GM12878 (cell line): ENCODE measurements at regions not wholly inside any gene's neighbourhood (a gene's known extent, or its start where the extent isn't known, plus 50 kb on each side); places are given as distances from the start of the nearest gene placed in this dataset.

Source experiments
- ATAC-seq: fragments of 200-7000 bp; cut with Tn5 transposase; 3 replicates; pipeline ENCODE4 v1.9.1; 2020; ENCODE audit warnings: mild to moderate bottlenecking, moderate library complexity
- BruUV-seq: library from RNA; stranded (reverse); fragments of 400-500 nt; replicated peaks from 2 replicates; lab custom pipeline; 2021; lab: Mats Ljungman, UMichigan
- CTCF ChIA-PET: fragments of 300-600 bp; sonication (Branson Sonifier 250); formaldehyde crosslinking; extraction: SDS; loops from one replicate; lab custom pipeline; 2021; ENCODE audit warnings: inconsistent platforms; lab: Yijun Ruan, JAX
- POLR2A ChIA-PET: fragments of 350-600 bp; formaldehyde crosslinking; extraction: SDS; loops from one replicate; lab custom pipeline; 2021; ENCODE audit warnings: inconsistent platforms; lab: Charles Lee
- RAD21 ChIA-PET: fragments of 300-600 bp; sonication (Branson Sonifier 250); formaldehyde crosslinking; loops from one replicate; lab custom pipeline; 2023; ENCODE audit warnings: antibody characterized with exemption; ENCODE audit not compliant: unreplicated experiment; lab: Charles Lee
- SMC1A ChIA-PET: fragments of 300-600 bp; sonication (Branson Sonifier 250); formaldehyde crosslinking; loops from one replicate; lab custom pipeline; 2023; ENCODE audit not compliant: unreplicated experiment, uncharacterized antibody; lab: Charles Lee
- DNase-seq: peaks from one replicate; pipeline ENCODE4 v3.0.0-alpha.2; 2011; ENCODE audit warnings: low read depth, low spot score
- FAIRE-seq: peaks from 3 replicates; lab custom pipeline; 2011; peaks lifted over from hg19 to GRCh38; lab: Jason Lieb, UNC
- H2AFZ ChIP-seq: 2 replicates; pipeline ENCODE4 v1.6.0; 2011; ENCODE audit warnings: low read depth, low read length, control low read depth; ENCODE audit not compliant: control insufficient read depth
- H3K27ac ChIP-seq: 2 replicates; pipeline ENCODE4 v1.5.1; 2011; ENCODE audit warnings: control low read depth; ENCODE audit not compliant: control insufficient read depth, insufficient read depth
- H3K27me3 ChIP-seq, 2 experiments: replicated peaks in 1 of 2; 2 replicates each; pipeline versions ENCODE4 v1.6.0 to v1.6.1; 2011; ENCODE audit warnings: low read length in 1 of 2; ENCODE audit not compliant: control insufficient read depth in 2 of 2, insufficient read depth in 2 of 2
- H3K36me3 ChIP-seq, 2 experiments: 2 replicates each; pipeline ENCODE4 v1.5.1; 2011; ENCODE audit warnings: low read length in 1 of 2; ENCODE audit not compliant: control insufficient read depth in 2 of 2, insufficient read depth in 2 of 2
- H3K4me1 ChIP-seq: 2 replicates; pipeline ENCODE4 v1.6.1; 2011; ENCODE audit warnings: mild to moderate bottlenecking, low read length, moderate library complexity, mixed read lengths; ENCODE audit not compliant: control insufficient read depth, insufficient read depth
- H3K4me2 ChIP-seq: 2 replicates; pipeline ENCODE4 v1.6.0; 2011; ENCODE audit warnings: control low read depth; ENCODE audit not compliant: control insufficient read depth, insufficient read depth
- H3K4me3 ChIP-seq: fragments of 200-600 bp; sonication (generic); 2 replicates; pipeline ENCODE4 v1.5.1; 2016
- H3K79me2 ChIP-seq: 2 replicates; pipeline ENCODE4 v1.6.0; 2011; ENCODE audit warnings: low read length; ENCODE audit not compliant: control insufficient read depth, insufficient read depth
- H3K9ac ChIP-seq: 2 replicates; pipeline ENCODE4 v1.8.0; 2011; ENCODE audit warnings: low read length, control low read depth, mixed read lengths; ENCODE audit not compliant: control insufficient read depth, insufficient read depth
- H3K9me3 ChIP-seq: replicated peaks from 3 replicates; pipeline ENCODE4 v1.5.1; 2011; ENCODE audit warnings: mild to moderate bottlenecking, low read length; ENCODE audit not compliant: control insufficient read depth, insufficient read depth
- H4K20me1 ChIP-seq: 2 replicates; pipeline ENCODE4 v1.6.0; 2011; ENCODE audit not compliant: control insufficient read depth, insufficient read depth
- ATF7 ChIP-seq: fragments of 450-650 bp; IDR thresholded peaks from 2 replicates; pipeline ENCODE4 v1.6.1; 2016; ENCODE audit warnings: low read depth, mild to moderate bottlenecking
- BRCA1 ChIP-seq: IDR thresholded peaks from 2 replicates; pipeline ENCODE4 v1.6.1; 2011; ENCODE audit warnings: low read depth, low read length, improper control_type of control experiment
- IKZF1 ChIP-seq: fragments of 450-650 bp; conservative IDR thresholded peaks from 2 replicates; pipeline ENCODE4 v1.6.1; 2017; ENCODE audit warnings: antibody characterized with exemption, mild to moderate bottlenecking
- IKZF2 ChIP-seq, 2 experiments: fragments of 450-650 bp; IDR thresholded peaks; 2 replicates each; pipeline ENCODE4 v1.6.1; 2017; ENCODE audit warnings: mild to moderate bottlenecking in 2 of 2, moderate library complexity in 2 of 2
- IRF4 ChIP-seq: IDR thresholded peaks from 2 replicates; pipeline ENCODE4 v1.6.1; 2011; ENCODE audit warnings: low read depth, low read length
- KDM1A ChIP-seq: fragments of 200-600 bp; sonication (generic); IDR thresholded peaks from 2 replicates; pipeline ENCODE4 v1.6.1; 2016; ENCODE audit warnings: borderline replicate concordance
- PAX5 ChIP-seq: IDR thresholded peaks from 2 replicates; pipeline ENCODE4 v1.6.1; 2011; ENCODE audit warnings: low read depth, low read length, borderline replicate concordance
- POLR2AphosphoS2 ChIP-seq: IDR thresholded peaks from 2 replicates; pipeline ENCODE4 v1.6.1; 2011; ENCODE audit warnings: low read depth, mild to moderate bottlenecking, low read length, improper control_type of control experiment, moderate library complexity
- SMARCA5 ChIP-seq: fragments of 450-650 bp; IDR thresholded peaks from 2 replicates; pipeline ENCODE4 v1.6.1; 2017; ENCODE audit warnings: mild to moderate bottlenecking
- SREBF1 ChIP-seq: IDR thresholded peaks from 2 replicates; pipeline ENCODE4 v1.6.1; 2012; ENCODE audit warnings: mild to moderate bottlenecking, low read length
- TCF7 ChIP-seq: IDR thresholded peaks from 2 replicates; pipeline ENCODE4 v1.6.1; 2014; ENCODE audit warnings: antibody characterized with exemption, borderline replicate concordance
- WGBS: methylation state at CpG from one replicate; pipeline ENCODE4 v1.1.6; 2016; ENCODE audit warnings: low lambda C conversion rate; ENCODE audit not compliant: insufficient replicate concordance, insufficient coverage; ENCODE audit errors: missing lambda C conversion rate; 5-methylcytosine and 5-hydroxymethylcytosine counted together
- in situ Hi-C: fragments of 300-500 bp; cut with MboI; formaldehyde crosslinking; loops from 9 replicates; pipeline ENCODE4 v1.14.3; 2018; ENCODE audit warnings: mixed read lengths
- intact Hi-C: fragments of 100-400 bp; cut with micrococcal nuclease; formaldehyde crosslinking; loops from one replicate; pipeline ENCODE4 v1.14.2; 2022; ENCODE audit not compliant: unreplicated experiment
- TF ChIP-seq, protein P1 (sequence below): fragments of 150-350 bp; IDR thresholded peaks from 2 replicates; pipeline ENCODE4 v1.6.1; 2014; ENCODE audit warnings: mild to moderate bottlenecking, low read depth, low read length
- TF ChIP-seq, protein P2 (sequence below): IDR thresholded peaks from 2 replicates; pipeline ENCODE4 v1.6.1; 2012; ENCODE audit warnings: improper control_type of control experiment, low read depth, low read length; ENCODE audit not compliant: insufficient replicate concordance
- TF ChIP-seq, protein P3 (sequence below): IDR thresholded peaks from 2 replicates; pipeline ENCODE4 v1.6.1; 2011; ENCODE audit warnings: low read depth, mild to moderate bottlenecking, low read length, moderate library complexity, borderline replicate concordance; ENCODE audit errors: extremely low read depth

DNA sequence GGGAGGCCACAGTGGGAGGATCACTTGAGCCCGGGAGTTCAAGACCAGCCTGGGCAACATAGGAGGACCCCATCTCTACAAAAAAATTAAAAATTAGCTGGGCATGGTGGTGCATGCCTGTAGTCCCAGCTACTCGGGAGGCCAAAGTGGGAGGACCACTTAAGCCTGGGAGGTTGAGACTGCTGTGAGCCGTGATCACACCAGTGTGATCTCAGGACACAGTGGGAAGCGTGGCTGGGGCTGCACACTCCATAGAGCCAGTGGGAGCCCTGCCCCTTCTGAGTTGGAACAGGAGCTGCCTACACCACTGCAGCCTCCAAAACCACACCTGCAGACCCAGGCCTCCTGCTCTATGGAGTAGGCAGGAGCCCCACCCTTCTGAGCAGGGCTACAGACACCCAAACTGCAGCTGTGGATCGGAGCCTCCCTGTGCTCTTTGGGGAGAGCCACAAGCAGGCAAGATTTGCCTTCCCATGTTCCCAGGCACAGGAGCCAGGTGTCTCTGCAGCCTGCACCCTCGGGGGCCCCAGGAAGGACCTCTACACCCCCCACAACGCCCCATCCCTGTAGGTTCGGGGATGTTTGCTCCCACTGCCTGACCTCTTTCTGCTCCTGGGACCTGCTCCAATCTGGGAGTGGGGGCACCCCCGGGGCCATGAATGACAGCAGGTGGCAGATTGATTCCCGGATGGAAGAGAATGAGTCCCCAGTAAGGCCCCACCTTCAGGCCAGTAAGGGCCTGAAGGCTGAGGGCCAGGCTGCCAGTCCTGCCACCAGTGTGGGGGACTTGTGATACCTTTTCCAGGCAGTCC is 245.4 kb downstream of the BUD13 start:
- H3K79me2 ChIP-seq, result no peaks in the 10 kb centered on the region
- H2AFZ ChIP-seq, result no peak overlapping the region
- intact Hi-C loops, result no loop called here
- no peak for FAIRE-seq
- no peak overlapping the region for H3K4me3 ChIP-seq
- no peaks in the 10 kb centered on the region for H3K4me1 ChIP-seq
- no TSS peak for BruUV-seq
- no peak for ATAC-seq
- 9% methylated on average over 10 of the region's 10 CpGs for WGBS
- H3K27ac ChIP-seq, result no peak overlapping the region
- peaks cover 3 to 9% of the 10 kb centered on the region in 2 experiments; a peak in 2 of 4 replicates for H3K27me3 ChIP-seq
- DNase-seq, result no peak
- in situ Hi-C loops, result no loop called here
- TF ChIP-seq TCF7 (no peak), SREBF1 (no peak), IKZF1 (no peak), PAX5 (no peak), POLR2AphosphoS2 (no peak), IRF4 (no peak), ATF7 (no peak), KDM1A (no peak), IKZF2 (IDR thresholded peaks at IDR 0.05) (no peak), SMARCA5 (no peak), BRCA1 (no peak)
- TF ChIP-seq, protein P1, sequence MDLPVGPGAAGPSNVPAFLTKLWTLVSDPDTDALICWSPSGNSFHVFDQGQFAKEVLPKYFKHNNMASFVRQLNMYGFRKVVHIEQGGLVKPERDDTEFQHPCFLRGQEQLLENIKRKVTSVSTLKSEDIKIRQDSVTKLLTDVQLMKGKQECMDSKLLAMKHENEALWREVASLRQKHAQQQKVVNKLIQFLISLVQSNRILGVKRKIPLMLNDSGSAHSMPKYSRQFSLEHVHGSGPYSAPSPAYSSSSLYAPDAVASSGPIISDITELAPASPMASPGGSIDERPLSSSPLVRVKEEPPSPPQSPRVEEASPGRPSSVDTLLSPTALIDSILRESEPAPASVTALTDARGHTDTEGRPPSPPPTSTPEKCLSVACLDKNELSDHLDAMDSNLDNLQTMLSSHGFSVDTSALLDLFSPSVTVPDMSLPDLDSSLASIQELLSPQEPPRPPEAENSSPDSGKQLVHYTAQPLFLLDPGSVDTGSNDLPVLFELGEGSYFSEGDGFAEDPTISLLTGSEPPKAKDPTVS, result no peak
- TF ChIP-seq, protein P2, sequence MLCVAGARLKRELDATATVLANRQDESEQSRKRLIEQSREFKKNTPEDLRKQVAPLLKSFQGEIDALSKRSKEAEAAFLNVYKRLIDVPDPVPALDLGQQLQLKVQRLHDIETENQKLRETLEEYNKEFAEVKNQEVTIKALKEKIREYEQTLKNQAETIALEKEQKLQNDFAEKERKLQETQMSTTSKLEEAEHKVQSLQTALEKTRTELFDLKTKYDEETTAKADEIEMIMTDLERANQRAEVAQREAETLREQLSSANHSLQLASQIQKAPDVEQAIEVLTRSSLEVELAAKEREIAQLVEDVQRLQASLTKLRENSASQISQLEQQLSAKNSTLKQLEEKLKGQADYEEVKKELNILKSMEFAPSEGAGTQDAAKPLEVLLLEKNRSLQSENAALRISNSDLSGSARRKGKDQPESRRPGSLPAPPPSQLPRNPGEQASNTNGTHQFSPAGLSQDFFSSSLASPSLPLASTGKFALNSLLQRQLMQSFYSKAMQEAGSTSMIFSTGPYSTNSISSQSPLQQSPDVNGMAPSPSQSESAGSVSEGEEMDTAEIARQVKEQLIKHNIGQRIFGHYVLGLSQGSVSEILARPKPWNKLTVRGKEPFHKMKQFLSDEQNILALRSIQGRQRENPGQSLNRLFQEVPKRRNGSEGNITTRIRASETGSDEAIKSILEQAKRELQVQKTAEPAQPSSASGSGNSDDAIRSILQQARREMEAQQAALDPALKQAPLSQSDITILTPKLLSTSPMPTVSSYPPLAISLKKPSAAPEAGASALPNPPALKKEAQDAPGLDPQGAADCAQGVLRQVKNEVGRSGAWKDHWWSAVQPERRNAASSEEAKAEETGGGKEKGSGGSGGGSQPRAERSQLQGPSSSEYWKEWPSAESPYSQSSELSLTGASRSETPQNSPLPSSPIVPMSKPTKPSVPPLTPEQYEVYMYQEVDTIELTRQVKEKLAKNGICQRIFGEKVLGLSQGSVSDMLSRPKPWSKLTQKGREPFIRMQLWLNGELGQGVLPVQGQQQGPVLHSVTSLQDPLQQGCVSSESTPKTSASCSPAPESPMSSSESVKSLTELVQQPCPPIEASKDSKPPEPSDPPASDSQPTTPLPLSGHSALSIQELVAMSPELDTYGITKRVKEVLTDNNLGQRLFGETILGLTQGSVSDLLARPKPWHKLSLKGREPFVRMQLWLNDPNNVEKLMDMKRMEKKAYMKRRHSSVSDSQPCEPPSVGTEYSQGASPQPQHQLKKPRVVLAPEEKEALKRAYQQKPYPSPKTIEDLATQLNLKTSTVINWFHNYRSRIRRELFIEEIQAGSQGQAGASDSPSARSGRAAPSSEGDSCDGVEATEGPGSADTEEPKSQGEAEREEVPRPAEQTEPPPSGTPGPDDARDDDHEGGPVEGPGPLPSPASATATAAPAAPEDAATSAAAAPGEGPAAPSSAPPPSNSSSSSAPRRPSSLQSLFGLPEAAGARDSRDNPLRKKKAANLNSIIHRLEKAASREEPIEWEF, result no peak
- TF ChIP-seq, protein P3, sequence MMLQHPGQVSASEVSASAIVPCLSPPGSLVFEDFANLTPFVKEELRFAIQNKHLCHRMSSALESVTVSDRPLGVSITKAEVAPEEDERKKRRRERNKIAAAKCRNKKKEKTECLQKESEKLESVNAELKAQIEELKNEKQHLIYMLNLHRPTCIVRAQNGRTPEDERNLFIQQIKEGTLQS, result no peak
- no peaks in the 10 kb centered on the region for H3K36me3 ChIP-seq
- ChIA-PET SMC1A (no interaction called here), CTCF (no interaction called here), POLR2A (no interaction called here), RAD21 (no interaction called here)
- no peak overlapping the region for H3K4me2 ChIP-seq
- no peak overlapping the region for H3K9ac ChIP-seq
- no peaks in the 10 kb centered on the region for H3K9me3 ChIP-seq
- H4K20me1 ChIP-seq, result no peaks in the 10 kb centered on the region
